Uterus (tissue), 2 donors: ENCODE measurements at regions not wholly inside any gene's neighbourhood (a gene's known extent, or its start where the extent isn't known, plus 50 kb on each side); places are given as distances from the start of the nearest gene placed in this dataset.

ENCODE experiments used
- POLR2A ChIP-seq, 2 donors: fragments of 450-650 bp; IDR thresholded peaks; one replicate each; pipeline ENCODE4 v1.6.1; 2016; ENCODE audit warnings: antibody characterized with exemption in 2 of 2, mild to moderate bottlenecking in 1 of 2, moderate library complexity in 1 of 2
- TF ChIP-seq, protein P1 (sequence below), 4 experiments: fragments of 200-600 bp in 2 of 4; fragments of 450-650 bp in 2 of 4; sonication (generic) in 2 of 4; IDR thresholded peaks; one replicate each; pipeline ENCODE4 v1.5.1; 2016 to 2019; ENCODE audit warnings: antibody characterized with exemption in 4 of 4, mild to moderate bottlenecking in 2 of 4, moderate library complexity in 1 of 4

DNA sequence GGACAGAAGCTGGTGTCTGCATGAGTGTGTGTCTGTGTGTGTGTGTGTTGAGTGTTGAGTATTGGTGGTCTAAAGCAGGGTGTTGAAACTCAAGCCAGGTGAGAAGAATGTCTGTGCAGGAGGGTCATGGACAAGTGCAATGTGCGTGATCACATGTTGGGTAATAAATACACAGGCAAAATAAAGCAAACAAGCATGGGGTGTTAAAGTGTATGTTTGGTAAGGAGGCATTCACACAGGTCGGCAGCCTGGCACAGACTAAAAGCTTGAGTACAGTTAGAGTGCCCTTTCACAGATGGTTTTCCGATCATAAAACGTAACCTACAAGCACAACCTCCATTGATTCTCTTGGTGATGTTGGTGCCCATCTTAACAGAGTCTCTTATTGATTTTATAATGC, 476.9 kb upstream of the KLHL1 start:
- TF ChIP-seq POLR2A (IDR thresholded peaks at IDR 0.05), result no peak
- TF ChIP-seq, protein P1, sequence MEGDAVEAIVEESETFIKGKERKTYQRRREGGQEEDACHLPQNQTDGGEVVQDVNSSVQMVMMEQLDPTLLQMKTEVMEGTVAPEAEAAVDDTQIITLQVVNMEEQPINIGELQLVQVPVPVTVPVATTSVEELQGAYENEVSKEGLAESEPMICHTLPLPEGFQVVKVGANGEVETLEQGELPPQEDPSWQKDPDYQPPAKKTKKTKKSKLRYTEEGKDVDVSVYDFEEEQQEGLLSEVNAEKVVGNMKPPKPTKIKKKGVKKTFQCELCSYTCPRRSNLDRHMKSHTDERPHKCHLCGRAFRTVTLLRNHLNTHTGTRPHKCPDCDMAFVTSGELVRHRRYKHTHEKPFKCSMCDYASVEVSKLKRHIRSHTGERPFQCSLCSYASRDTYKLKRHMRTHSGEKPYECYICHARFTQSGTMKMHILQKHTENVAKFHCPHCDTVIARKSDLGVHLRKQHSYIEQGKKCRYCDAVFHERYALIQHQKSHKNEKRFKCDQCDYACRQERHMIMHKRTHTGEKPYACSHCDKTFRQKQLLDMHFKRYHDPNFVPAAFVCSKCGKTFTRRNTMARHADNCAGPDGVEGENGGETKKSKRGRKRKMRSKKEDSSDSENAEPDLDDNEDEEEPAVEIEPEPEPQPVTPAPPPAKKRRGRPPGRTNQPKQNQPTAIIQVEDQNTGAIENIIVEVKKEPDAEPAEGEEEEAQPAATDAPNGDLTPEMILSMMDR (IDR thresholded peaks at IDR 0.05), result no peak
